GM18868 (cell line): ENCODE measurements at regions not wholly inside any gene's neighbourhood (a gene's known extent, or its start where the extent isn't known, plus 50 kb on each side); places are given as distances from the start of the nearest gene placed in this dataset.

Source experiments
- ATAC-seq: cut with Tn5 transposase; IDR thresholded peaks from one replicate; pipeline ENCODE4 v1.9.1; 2021; ENCODE audit warnings: mild to moderate bottlenecking, moderate library complexity; ENCODE audit not compliant: unreplicated experiment

DNA sequence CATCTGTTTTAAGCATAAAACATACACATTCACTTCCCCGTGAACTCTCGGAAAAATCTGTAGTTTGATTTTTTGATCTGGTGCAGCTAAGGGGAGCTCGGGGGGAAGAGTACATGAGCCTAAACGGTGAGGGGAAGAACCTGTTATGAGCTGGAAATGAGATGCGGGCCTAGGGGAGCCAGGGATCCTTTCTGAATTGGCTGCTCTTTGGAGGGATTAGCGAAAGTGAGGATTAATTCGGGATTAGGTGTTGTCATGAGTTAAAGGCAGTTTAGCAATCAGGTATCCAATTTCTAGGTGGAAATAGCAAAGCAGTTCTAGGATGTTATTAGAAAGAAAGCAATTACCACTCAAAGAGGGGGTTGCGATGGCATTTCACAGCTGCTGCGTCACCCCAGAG, 51.1 kb upstream of the ADARB2 start:
- ATAC-seq, result no peak
